ENCODE measurements at regions not wholly inside any gene's neighbourhood (a gene's known extent, or its start where the extent isn't known, plus 50 kb on each side); places are given as distances from the start of the nearest gene placed in this dataset.

- H3K4me3 ChIP-seq: no peak overlapping the region
Observed at GRCh38 chr15:34673241-34673640, 81.6 kb downstream of the GJD2 start.

GRCh38 chr15:34665498-34666116 is 82.2 kb upstream of the GOLGA8B start:
- H3K4me1 ChIP-seq (replicated peaks; ENCODE audit: insufficient read depth): no peaks in the 10 kb centered on the region
- POLR2A ChIA-PET (ENCODE audit: unreplicated experiment): no interaction called here
- peaks cover 15% of the 10 kb centered on the region; the same call in 1 of the 2 replicates for H3K27me3 ChIP-seq (ENCODE audit: insufficient read depth, low read depth)
- no peaks in the 10 kb centered on the region for H3K9me2 ChIP-seq (ENCODE audit: insufficient read depth)
- H3K79me2 ChIP-seq (ENCODE audit: low read depth): no peaks in the 10 kb centered on the region
- no peaks in the 10 kb centered on the region for H3F3A ChIP-seq (ENCODE audit: insufficient read depth, low read depth)
- H4K20me1 ChIP-seq (ENCODE audit: insufficient read depth): no peaks in the 10 kb centered on the region
- TF ChIP-seq, protein P1, sequence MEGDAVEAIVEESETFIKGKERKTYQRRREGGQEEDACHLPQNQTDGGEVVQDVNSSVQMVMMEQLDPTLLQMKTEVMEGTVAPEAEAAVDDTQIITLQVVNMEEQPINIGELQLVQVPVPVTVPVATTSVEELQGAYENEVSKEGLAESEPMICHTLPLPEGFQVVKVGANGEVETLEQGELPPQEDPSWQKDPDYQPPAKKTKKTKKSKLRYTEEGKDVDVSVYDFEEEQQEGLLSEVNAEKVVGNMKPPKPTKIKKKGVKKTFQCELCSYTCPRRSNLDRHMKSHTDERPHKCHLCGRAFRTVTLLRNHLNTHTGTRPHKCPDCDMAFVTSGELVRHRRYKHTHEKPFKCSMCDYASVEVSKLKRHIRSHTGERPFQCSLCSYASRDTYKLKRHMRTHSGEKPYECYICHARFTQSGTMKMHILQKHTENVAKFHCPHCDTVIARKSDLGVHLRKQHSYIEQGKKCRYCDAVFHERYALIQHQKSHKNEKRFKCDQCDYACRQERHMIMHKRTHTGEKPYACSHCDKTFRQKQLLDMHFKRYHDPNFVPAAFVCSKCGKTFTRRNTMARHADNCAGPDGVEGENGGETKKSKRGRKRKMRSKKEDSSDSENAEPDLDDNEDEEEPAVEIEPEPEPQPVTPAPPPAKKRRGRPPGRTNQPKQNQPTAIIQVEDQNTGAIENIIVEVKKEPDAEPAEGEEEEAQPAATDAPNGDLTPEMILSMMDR (conservative IDR thresholded peaks at IDR 0.05): no peak
- no peak for TF ChIP-seq EZH2 (IDR thresholded peaks at IDR 0.05; ENCODE audit: low read depth)
- no peak overlapping the region for H3K27ac ChIP-seq
- no peak overlapping the region for H3K4me2 ChIP-seq
- DNase-seq: no peak
- intact Hi-C loops (cut with micrococcal nuclease; ENCODE audit: unreplicated experiment): no loop called here
- CTCF ChIA-PET: no interaction called here
- no TSS peak for BruUV-seq (replicated peaks)
- H3K9me3 ChIP-seq (ENCODE audit: insufficient read depth, low read depth): no peaks in the 10 kb centered on the region
- no peak overlapping the region for H3K4me3 ChIP-seq
- H3K36me3 ChIP-seq (ENCODE audit: low read depth): no peaks in the 10 kb centered on the region
- no peak overlapping the region for H2AFZ ChIP-seq

More at GRCh38 chr15:34673241-34673640, 81.6 kb downstream of the GJD2 start:
- no peaks in the 10 kb centered on the region for H3F3A ChIP-seq (ENCODE audit: insufficient read depth, low read depth)
- no peaks in the 10 kb centered on the region for H3K9me3 ChIP-seq (ENCODE audit: insufficient read depth, low read depth)
- H3K36me3 ChIP-seq (ENCODE audit: low read depth): no peaks in the 10 kb centered on the region
- no peak for DNase-seq
- POLR2A ChIA-PET (ENCODE audit: unreplicated experiment): no interaction called here
- H3K9me2 ChIP-seq (ENCODE audit: insufficient read depth): no peaks in the 10 kb centered on the region
- no peak overlapping the region for H3K27ac ChIP-seq
- H3K4me1 ChIP-seq (replicated peaks; ENCODE audit: insufficient read depth): no peaks in the 10 kb centered on the region
- no peaks in the 10 kb centered on the region for H4K20me1 ChIP-seq (ENCODE audit: insufficient read depth)
- CTCF ChIA-PET: no interaction called here
- no peaks in the 10 kb centered on the region for H3K79me2 ChIP-seq (ENCODE audit: low read depth)
- no peak overlapping the region for H3K4me2 ChIP-seq
- no TSS peak for BruUV-seq (replicated peaks)
- no peak overlapping the region for H2AFZ ChIP-seq
- no peak for TF ChIP-seq EZH2 (IDR thresholded peaks at IDR 0.05; ENCODE audit: low read depth)
- TF ChIP-seq, protein P1 (conservative IDR thresholded peaks at IDR 0.05): no peak
- peaks cover 39% of the 10 kb centered on the region for H3K27me3 ChIP-seq (ENCODE audit: insufficient read depth, low read depth)
- intact Hi-C loops (cut with micrococcal nuclease; ENCODE audit: unreplicated experiment): no loop called here

GRCh38 chr15:34664418-34664817 is 81.0 kb upstream of the GOLGA8B start:
- Histone ChIP-seq H3K4me1 (replicated peaks; ENCODE audit: insufficient read depth) (no peaks in the 10 kb centered on the region), H3K4me2 (no peak overlapping the region), H3K4me3 (no peak overlapping the region), H3F3A (ENCODE audit: insufficient read depth, low read depth) (no peaks in the 10 kb centered on the region), H2AFZ (no peak overlapping the region), H3K9me3 (ENCODE audit: insufficient read depth, low read depth) (no peaks in the 10 kb centered on the region), H4K20me1 (ENCODE audit: insufficient read depth) (no peaks in the 10 kb centered on the region), H3K79me2 (ENCODE audit: low read depth) (no peaks in the 10 kb centered on the region), H3K36me3 (ENCODE audit: low read depth) (no peaks in the 10 kb centered on the region), H3K9me2 (ENCODE audit: insufficient read depth) (no peaks in the 10 kb centered on the region), H3K27me3 (ENCODE audit: insufficient read depth, low read depth) (peaks cover 7% of the 10 kb centered on the region; the same call in 1 of the 2 replicates), H3K27ac (no peak overlapping the region)
- DNase-seq: no peak
- intact Hi-C loops (cut with micrococcal nuclease; ENCODE audit: unreplicated experiment): no loop called here
- ChIA-PET CTCF (no interaction called here), POLR2A (ENCODE audit: unreplicated experiment) (no interaction called here)
- no TSS peak for BruUV-seq (replicated peaks)
- TF ChIP-seq EZH2 (IDR thresholded peaks at IDR 0.05; ENCODE audit: low read depth): no peak
- TF ChIP-seq, protein P1 (conservative IDR thresholded peaks at IDR 0.05): no peak

Data from PC-9 (cell line).